Upper lobe of left lung (tissue), 6 donors: ENCODE measurements at regions not wholly inside any gene's neighbourhood (a gene's known extent, or its start where the extent isn't known, plus 50 kb on each side); places are given as distances from the start of the nearest gene placed in this dataset.
"Not testable (repeated sequence)": the region's sequence is repeated elsewhere in the genome, so short reads cannot be mapped to it uniquely, and the experiment has no call there.

Experiments used
- ATAC-seq, 2 donors: fragments of 200-7000 bp; cut with Tn5 transposase; one replicate each; pipeline ENCODE4 v1.9.1; 2022; ENCODE audit warnings: mild to moderate bottlenecking in 2 of 2, moderate library complexity in 2 of 2; ENCODE audit not compliant: low FRiP score in 2 of 2
- DNase-seq, 2 donors: peaks; one replicate each; pipeline ENCODE4 v3.0.0-alpha.2; 2019 to 2020
- H3K27ac ChIP-seq, 4 donors: fragments of 200-600 bp; sonication (generic); one replicate each; pipeline ENCODE4 v1.5.1; 2016 to 2019
- H3K27me3 ChIP-seq, 4 donors: fragments of 200-600 bp; sonication (generic); one replicate each; pipeline ENCODE4 v1.5.1; 2017 to 2019
- H3K36me3 ChIP-seq, 4 donors: fragments of 200-600 bp; sonication (generic); one replicate each; pipeline ENCODE4 v1.5.1; 2016 to 2019
- H3K4me1 ChIP-seq, 4 donors: fragments of 200-600 bp; sonication (generic); one replicate each; pipeline ENCODE4 v1.5.1; 2018 to 2019
- H3K4me3 ChIP-seq, 4 donors: fragments of 200-600 bp; sonication (generic); one replicate each; pipeline ENCODE4 v1.5.1; 2017 to 2019; ENCODE audit warnings: mild to moderate bottlenecking in 2 of 4, moderate library complexity in 1 of 4
- H3K9me3 ChIP-seq, 4 donors: fragments of 200-600 bp; sonication (generic); one replicate each; pipeline ENCODE4 v1.5.1; 2018 to 2019
- CTCF ChIP-seq, 6 experiments: fragments of 450-650 bp in 4 of 6; fragments of 200-600 bp in 2 of 6; sonication (generic) in 2 of 6; IDR thresholded peaks; one replicate each; pipeline ENCODE4 v1.5.1; 2016 to 2019; ENCODE audit warnings: antibody characterized with exemption in 6 of 6
- EP300 ChIP-seq, 4 donors: sonication (generic); formaldehyde crosslinking; IDR thresholded peaks; one replicate each; pipeline ENCODE4 v1.5.1; 2017; ENCODE audit warnings: antibody characterized with exemption in 4 of 4, control low read depth in 2 of 4
- POLR2A ChIP-seq, 4 donors: fragments of 450-650 bp; IDR thresholded peaks; one replicate each; pipeline ENCODE4 v1.5.1; 2016 to 2017; ENCODE audit warnings: antibody characterized with exemption in 4 of 4, mild to moderate bottlenecking in 2 of 4
- POLR2AphosphoS5 ChIP-seq, 2 donors: sonication (generic); formaldehyde crosslinking; IDR thresholded peaks; one replicate each; pipeline ENCODE4 v1.5.1; 2017; ENCODE audit warnings: antibody characterized with exemption in 2 of 2
- WGBS, 2 donors: methylation state at CpG; one replicate each; pipeline ENCODE4 v1.1.5; 2017 to 2018; 5-methylcytosine and 5-hydroxymethylcytosine counted together
- donor health status: DM: no; HTN: no; CAD: no; lungs with moderate emphysema.
- donor health status: DM: no; HTN: yes; CAD: no; lungs with severe emphysema.

- Histone ChIP-seq H3K36me3 (no peaks in the 10 kb centered on the region), H3K4me1 (no peaks in the 10 kb centered on the region), H3K9me3 (no peaks in the 10 kb centered on the region), H3K27ac (no peak overlapping the region), H3K4me3 (no peak overlapping the region), H3K27me3 (no peaks in the 10 kb centered on the region)
- TF ChIP-seq POLR2AphosphoS5 (IDR thresholded peaks at IDR 0.05): no peak
- TF ChIP-seq CTCF (IDR thresholded peaks at IDR 0.05): no peak
- ATAC-seq (no peak), DNase-seq (no peak)
Measured at GRCh38 chr6:84568971-84569370, 195.4 kb downstream of the TBX18 start.

- DNase-seq, H3K4me1 ChIP-seq, H3K27ac ChIP-seq, H3K36me3 ChIP-seq, H3K4me3 ChIP-seq, ATAC-seq, H3K27me3 ChIP-seq, H3K9me3 ChIP-seq: not testable (repeated sequence)
- WGBS, 2 donors: 86 to 94% methylated on average over 6 of the region's 6 CpGs
Measured at GRCh38 chr6:84565718-84566117, 198.7 kb downstream of the TBX18 start.

GRCh38 chr6:84560436-84561390 is 203.7 kb downstream of the TBX18 start:
- TF ChIP-seq CTCF (IDR thresholded peaks at IDR 0.05) (no peak), EP300 (IDR thresholded peaks at IDR 0.05) (no peak), POLR2AphosphoS5 (IDR thresholded peaks at IDR 0.05) (no peak), POLR2A (IDR thresholded peaks at IDR 0.05) (no peak)
- Histone ChIP-seq H3K4me3 (no peak overlapping the region), H3K36me3 (no peaks in the 10 kb centered on the region), H3K4me1 (peaks cover 0 to 5% (median 0%) of the 10 kb centered on the region in 4 donors), H3K27me3 (no peaks in the 10 kb centered on the region), H3K27ac (no peak overlapping the region), H3K9me3 (no peaks in the 10 kb centered on the region)
- 54 to 67% methylated on average over 9 of the region's 9 CpGs for WGBS, 2 donors
- no peak for DNase-seq
- ATAC-seq: no peak

GRCh38 chr6:84556541-84557335 is 207.7 kb downstream of the TBX18 start:
- 48 to 52% methylated on average over 4 of the region's 4 CpGs for WGBS, 2 donors

More at GRCh38 chr6:84556541-84557335, 207.7 kb downstream of the TBX18 start:
- DNase-seq: no peak
- no peaks in the 10 kb centered on the region for H3K36me3 ChIP-seq
- ATAC-seq: no peak
- peaks cover 0 to 5% (median 0%) of the 10 kb centered on the region in 4 donors for H3K4me1 ChIP-seq
- no peak overlapping the region for H3K27ac ChIP-seq
- no peaks in the 10 kb centered on the region for H3K9me3 ChIP-seq
- TF ChIP-seq POLR2AphosphoS5 (IDR thresholded peaks at IDR 0.05) (no peak), EP300 (IDR thresholded peaks at IDR 0.05) (no peak), POLR2A (IDR thresholded peaks at IDR 0.05) (no peak), CTCF (IDR thresholded peaks at IDR 0.05) (no peak)
- no peak overlapping the region for H3K4me3 ChIP-seq
- no peaks in the 10 kb centered on the region for H3K27me3 ChIP-seq
